Prostate gland (tissue), 2 donors: ENCODE measurements at regions not wholly inside any gene's neighbourhood (a gene's known extent, or its start where the extent isn't known, plus 50 kb on each side); places are given as distances from the start of the nearest gene placed in this dataset.

ENCODE experiments used
- CTCF ChIP-seq, 4 experiments: fragments of 200-600 bp in 2 of 4; fragments of 450-650 bp in 2 of 4; sonication (generic) in 2 of 4; IDR thresholded peaks; 1 replicate in 3 of 4; 2 replicates in 1 of 4; pipeline ENCODE4 v1.5.1; 2016 to 2019; ENCODE audit warnings: antibody characterized with exemption in 4 of 4, mild to moderate bottlenecking in 2 of 4, moderate library complexity in 2 of 4
- POLR2A ChIP-seq: fragments of 450-650 bp; IDR thresholded peaks from one replicate; pipeline ENCODE4 v1.6.1; 2016; ENCODE audit warnings: antibody characterized with exemption, mild to moderate bottlenecking
- POLR2AphosphoS5 ChIP-seq: sonication (generic); formaldehyde crosslinking; IDR thresholded peaks from one replicate; pipeline ENCODE4 v1.6.1; 2017; ENCODE audit warnings: antibody characterized with exemption

- TF ChIP-seq CTCF (IDR thresholded peaks at IDR 0.05) = no peak
- TF ChIP-seq POLR2A = no peak
- no peak for TF ChIP-seq POLR2AphosphoS5
Observed at GRCh38 chr2:172279813-172280212, 147.6 kb upstream of the ITGA6 start.
